Vagina (tissue), 2 donors: ENCODE measurements at regions not wholly inside any gene's neighbourhood (a gene's known extent, or its start where the extent isn't known, plus 50 kb on each side); places are given as distances from the start of the nearest gene placed in this dataset.

Source experiments
- POLR2A ChIP-seq, 2 donors: fragments of 450-650 bp; IDR thresholded peaks; one replicate each; pipeline ENCODE4 v1.6.1; 2017; ENCODE audit warnings: antibody characterized with exemption in 2 of 2, mild to moderate bottlenecking in 2 of 2, moderate library complexity in 2 of 2
- POLR2AphosphoS5 ChIP-seq, 2 donors: sonication (generic); formaldehyde crosslinking; IDR thresholded peaks; one replicate each; pipeline ENCODE4 v1.9.0; 2017; ENCODE audit warnings: antibody characterized with exemption in 2 of 2, mild to moderate bottlenecking in 2 of 2, low read depth in 1 of 2; ENCODE audit not compliant: insufficient read depth in 1 of 2
- TF ChIP-seq, protein P1 (sequence below), 3 experiments: fragments of 450-650 bp in 2 of 3; fragments of 200-600 bp in 1 of 3; sonication (generic) in 1 of 3; IDR thresholded peaks; one replicate each; pipeline ENCODE4 v1.5.1; 2017 to 2019; ENCODE audit warnings: antibody characterized with exemption in 3 of 3, mild to moderate bottlenecking in 2 of 3, moderate library complexity in 2 of 3

DNA sequence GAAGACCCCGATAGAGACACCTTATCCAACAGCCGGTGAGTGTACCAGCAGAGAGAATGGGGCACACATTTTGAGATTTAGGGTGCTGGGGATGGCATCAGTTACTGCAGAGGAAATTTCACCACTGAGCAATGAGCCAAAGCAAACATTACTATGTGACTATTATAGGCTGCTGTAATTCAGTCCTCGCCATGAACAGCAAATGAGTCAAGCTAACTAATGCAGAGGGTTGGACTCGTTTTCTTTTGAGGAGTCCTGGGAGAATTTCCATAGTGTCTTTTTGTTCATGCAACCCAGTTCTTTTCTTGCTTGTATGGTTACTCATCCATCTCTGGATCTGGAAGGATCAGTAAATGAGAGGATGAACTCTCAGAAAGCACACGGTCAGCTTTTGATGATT lies 323.8 kb downstream of the PSAT1 start:
- TF ChIP-seq POLR2A (IDR thresholded peaks at IDR 0.05), result no peak
- TF ChIP-seq, protein P1, sequence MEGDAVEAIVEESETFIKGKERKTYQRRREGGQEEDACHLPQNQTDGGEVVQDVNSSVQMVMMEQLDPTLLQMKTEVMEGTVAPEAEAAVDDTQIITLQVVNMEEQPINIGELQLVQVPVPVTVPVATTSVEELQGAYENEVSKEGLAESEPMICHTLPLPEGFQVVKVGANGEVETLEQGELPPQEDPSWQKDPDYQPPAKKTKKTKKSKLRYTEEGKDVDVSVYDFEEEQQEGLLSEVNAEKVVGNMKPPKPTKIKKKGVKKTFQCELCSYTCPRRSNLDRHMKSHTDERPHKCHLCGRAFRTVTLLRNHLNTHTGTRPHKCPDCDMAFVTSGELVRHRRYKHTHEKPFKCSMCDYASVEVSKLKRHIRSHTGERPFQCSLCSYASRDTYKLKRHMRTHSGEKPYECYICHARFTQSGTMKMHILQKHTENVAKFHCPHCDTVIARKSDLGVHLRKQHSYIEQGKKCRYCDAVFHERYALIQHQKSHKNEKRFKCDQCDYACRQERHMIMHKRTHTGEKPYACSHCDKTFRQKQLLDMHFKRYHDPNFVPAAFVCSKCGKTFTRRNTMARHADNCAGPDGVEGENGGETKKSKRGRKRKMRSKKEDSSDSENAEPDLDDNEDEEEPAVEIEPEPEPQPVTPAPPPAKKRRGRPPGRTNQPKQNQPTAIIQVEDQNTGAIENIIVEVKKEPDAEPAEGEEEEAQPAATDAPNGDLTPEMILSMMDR (IDR thresholded peaks at IDR 0.05), result no peak
- TF ChIP-seq POLR2AphosphoS5 (IDR thresholded peaks at IDR 0.05; ENCODE audit: insufficient read depth in 1 of 2, low read depth in 1 of 2), result no peak
